Peyer's patch (tissue), 4 donors: ENCODE measurements at regions not wholly inside any gene's neighbourhood (a gene's known extent, or its start where the extent isn't known, plus 50 kb on each side); places are given as distances from the start of the nearest gene placed in this dataset.

Experiments
- DNase-seq, 3 donors: peaks; one replicate each; pipeline ENCODE4 v3.0.0-alpha.2; 2017 to 2019
- H3K27ac ChIP-seq, 4 donors: fragments of 200-600 bp; sonication (generic); one replicate each; pipeline ENCODE4 v1.5.1; 2016 to 2019
- H3K27me3 ChIP-seq, 2 donors: fragments of 200-600 bp; sonication (generic); one replicate each; pipeline ENCODE4 v1.5.1; 2019
- H3K36me3 ChIP-seq, 3 donors: fragments of 200-600 bp; sonication (generic); one replicate each; pipeline ENCODE4 v1.5.1; 2016 to 2019
- H3K4me1 ChIP-seq, 4 donors: fragments of 200-600 bp; sonication (generic); one replicate each; pipeline ENCODE4 v1.5.1; 2016 to 2019
- H3K4me3 ChIP-seq, 4 donors: fragments of 200-600 bp; sonication (generic); 1 replicate in 3 of 4; 2 replicates in 1 of 4; pipeline ENCODE4 v1.5.1; 2016 to 2019; ENCODE audit warnings: mild to moderate bottlenecking in 1 of 4
- H3K9me3 ChIP-seq, 4 donors: fragments of 200-600 bp; sonication (generic); one replicate each; pipeline ENCODE4 v1.5.1; 2016 to 2019; ENCODE audit warnings: mild to moderate bottlenecking in 1 of 4
- POLR2A ChIP-seq, 2 donors: fragments of 450-650 bp; IDR thresholded peaks; one replicate each; pipeline ENCODE4 v1.5.1; 2017; ENCODE audit warnings: antibody characterized with exemption in 2 of 2, mild to moderate bottlenecking in 2 of 2, moderate library complexity in 2 of 2
- TF ChIP-seq, protein P1 (sequence below), 6 experiments: fragments of 450-650 bp in 4 of 6; fragments of 200-600 bp in 2 of 6; sonication (generic) in 1 of 6; IDR thresholded peaks; one replicate each; pipeline ENCODE4 v1.5.1; 2017 to 2019; ENCODE audit warnings: antibody characterized with exemption in 6 of 6, mild to moderate bottlenecking in 3 of 6, moderate library complexity in 1 of 6

DNA sequence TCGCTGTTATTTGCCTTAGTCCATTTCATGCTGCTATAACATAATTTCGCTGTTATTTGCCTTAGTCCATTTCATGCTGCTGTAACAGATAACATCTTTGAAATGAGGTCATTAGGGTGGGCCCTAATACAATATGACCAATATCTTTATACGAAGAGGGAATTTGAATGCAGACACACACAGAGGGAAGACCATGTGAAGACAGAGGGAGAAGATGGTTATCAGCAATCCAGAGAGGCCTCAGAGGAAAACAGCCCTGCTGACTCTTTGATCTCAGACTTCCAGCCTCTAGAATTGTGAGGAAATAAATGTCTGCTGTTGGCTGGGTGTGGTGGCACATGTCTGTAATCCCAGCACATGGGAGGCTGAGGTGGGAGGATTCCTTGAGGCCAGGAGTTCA lies 404.9 kb downstream of the TYW1 start:
- TF ChIP-seq, protein P1, sequence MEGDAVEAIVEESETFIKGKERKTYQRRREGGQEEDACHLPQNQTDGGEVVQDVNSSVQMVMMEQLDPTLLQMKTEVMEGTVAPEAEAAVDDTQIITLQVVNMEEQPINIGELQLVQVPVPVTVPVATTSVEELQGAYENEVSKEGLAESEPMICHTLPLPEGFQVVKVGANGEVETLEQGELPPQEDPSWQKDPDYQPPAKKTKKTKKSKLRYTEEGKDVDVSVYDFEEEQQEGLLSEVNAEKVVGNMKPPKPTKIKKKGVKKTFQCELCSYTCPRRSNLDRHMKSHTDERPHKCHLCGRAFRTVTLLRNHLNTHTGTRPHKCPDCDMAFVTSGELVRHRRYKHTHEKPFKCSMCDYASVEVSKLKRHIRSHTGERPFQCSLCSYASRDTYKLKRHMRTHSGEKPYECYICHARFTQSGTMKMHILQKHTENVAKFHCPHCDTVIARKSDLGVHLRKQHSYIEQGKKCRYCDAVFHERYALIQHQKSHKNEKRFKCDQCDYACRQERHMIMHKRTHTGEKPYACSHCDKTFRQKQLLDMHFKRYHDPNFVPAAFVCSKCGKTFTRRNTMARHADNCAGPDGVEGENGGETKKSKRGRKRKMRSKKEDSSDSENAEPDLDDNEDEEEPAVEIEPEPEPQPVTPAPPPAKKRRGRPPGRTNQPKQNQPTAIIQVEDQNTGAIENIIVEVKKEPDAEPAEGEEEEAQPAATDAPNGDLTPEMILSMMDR (IDR thresholded peaks at IDR 0.05) = no peak
- no peak for TF ChIP-seq POLR2A (IDR thresholded peaks at IDR 0.05)
- no peak for DNase-seq
- no peaks in the 10 kb centered on the region for H3K36me3 ChIP-seq
- no peaks in the 10 kb centered on the region for H3K4me1 ChIP-seq
- H3K4me3 ChIP-seq = no peak overlapping the region
- H3K27ac ChIP-seq = no peak overlapping the region
- no peaks in the 10 kb centered on the region for H3K27me3 ChIP-seq
- peaks cover 0 to 6% (median 2%) of the 10 kb centered on the region in 4 donors for H3K9me3 ChIP-seq

DNA sequence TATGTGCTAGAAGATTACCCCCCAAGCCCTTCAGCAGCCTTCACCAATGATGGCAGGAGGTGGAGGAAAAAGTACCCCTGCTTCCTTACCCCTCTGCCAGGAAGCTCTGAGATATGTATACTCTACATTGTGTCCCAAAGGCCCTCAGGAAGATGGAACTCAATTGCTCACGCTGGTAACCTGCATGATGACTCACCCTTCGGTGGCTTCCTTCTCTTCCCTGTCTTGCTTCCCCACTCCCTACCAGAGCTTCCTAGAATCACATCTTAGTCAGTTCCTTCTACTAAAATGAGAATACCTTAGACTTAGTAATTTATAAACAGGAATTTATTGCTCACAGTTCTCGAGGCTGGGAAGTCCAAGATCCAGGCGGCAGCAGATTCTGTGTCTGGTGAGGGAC lies 405.6 kb downstream of the TYW1 start:
- no peak overlapping the region for H3K4me3 ChIP-seq
- no peak overlapping the region for H3K27ac ChIP-seq
- H3K36me3 ChIP-seq = no peaks in the 10 kb centered on the region
- TF ChIP-seq, protein P1 (IDR thresholded peaks at IDR 0.05) = no peak
- TF ChIP-seq POLR2A (IDR thresholded peaks at IDR 0.05) = no peak
- H3K9me3 ChIP-seq = peaks cover 0 to 6% (median 2%) of the 10 kb centered on the region in 4 donors
- H3K4me1 ChIP-seq = no peaks in the 10 kb centered on the region
- no peaks in the 10 kb centered on the region for H3K27me3 ChIP-seq
- DNase-seq = no peak

DNA sequence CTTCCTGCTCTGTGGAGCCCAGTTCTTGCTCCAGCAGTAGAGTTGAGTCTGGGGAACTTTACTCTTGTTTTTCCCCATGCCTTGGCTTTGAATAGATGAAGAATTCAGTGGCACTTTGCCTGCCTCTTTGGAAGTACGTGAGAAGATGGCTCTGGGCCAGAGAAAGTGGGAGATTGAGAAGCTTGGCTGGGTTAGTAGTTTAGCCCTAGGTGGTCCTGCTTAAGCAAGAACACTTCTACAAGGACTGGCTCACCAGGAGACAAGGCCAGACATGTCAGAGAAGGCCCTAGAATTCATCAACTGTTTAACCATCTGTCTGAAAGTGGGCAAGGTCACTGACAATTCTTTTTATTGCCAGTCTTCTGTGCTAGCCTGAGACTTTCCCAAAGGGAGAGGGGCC lies 410.3 kb downstream of the TYW1 start:
- Histone ChIP-seq H3K36me3 (no peaks in the 10 kb centered on the region), H3K9me3 (no peaks in the 10 kb centered on the region), H3K27me3 (no peaks in the 10 kb centered on the region), H3K27ac (no peak overlapping the region), H3K4me1 (no peaks in the 10 kb centered on the region), H3K4me3 (no peak overlapping the region)
- no peak for DNase-seq
- TF ChIP-seq POLR2A (IDR thresholded peaks at IDR 0.05) = no peak
- TF ChIP-seq, protein P1 (IDR thresholded peaks at IDR 0.05) = no peak

DNA sequence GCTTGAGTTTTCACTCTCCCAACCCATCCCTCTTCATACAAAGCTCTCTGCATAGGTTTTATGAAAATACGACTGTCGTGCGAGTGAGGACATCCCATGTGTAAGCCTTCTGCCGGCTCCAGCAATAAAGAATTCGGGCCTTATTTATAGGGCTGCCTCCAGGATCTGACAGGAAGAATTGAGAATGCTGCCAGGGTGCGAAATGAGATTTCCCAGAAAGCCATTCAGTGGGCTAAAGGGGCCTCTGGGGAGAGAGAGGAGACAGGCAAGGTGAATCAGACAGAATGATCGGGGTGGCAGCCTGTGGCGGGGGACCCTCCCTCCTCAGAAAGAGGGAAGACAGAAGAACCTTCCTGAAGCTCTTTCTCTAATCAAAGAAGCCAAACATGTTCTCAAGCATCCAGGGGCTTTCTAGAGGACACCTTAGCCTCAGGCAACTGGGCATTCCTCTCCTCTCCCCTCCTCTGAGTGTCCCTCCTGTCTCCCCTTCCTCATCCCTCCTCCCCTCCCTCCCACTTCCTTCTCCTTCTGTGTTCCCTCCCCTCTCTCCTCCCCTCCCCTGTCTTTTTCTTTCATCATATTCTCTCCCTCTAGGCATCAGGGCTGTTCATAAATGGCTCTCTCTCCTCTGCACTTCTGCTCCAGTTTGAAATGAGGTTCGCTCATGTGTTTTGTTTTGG lies 410.9 kb downstream of the TYW1 start:
- Histone ChIP-seq H3K9me3 (no peaks in the 10 kb centered on the region), H3K4me3 (no peak overlapping the region), H3K27ac (no peak overlapping the region), H3K4me1 (no peaks in the 10 kb centered on the region), H3K36me3 (no peaks in the 10 kb centered on the region), H3K27me3 (no peaks in the 10 kb centered on the region)
- no peak for TF ChIP-seq POLR2A (IDR thresholded peaks at IDR 0.05)
- TF ChIP-seq, protein P1 (IDR thresholded peaks at IDR 0.05) = no peak
- no peak for DNase-seq

DNA sequence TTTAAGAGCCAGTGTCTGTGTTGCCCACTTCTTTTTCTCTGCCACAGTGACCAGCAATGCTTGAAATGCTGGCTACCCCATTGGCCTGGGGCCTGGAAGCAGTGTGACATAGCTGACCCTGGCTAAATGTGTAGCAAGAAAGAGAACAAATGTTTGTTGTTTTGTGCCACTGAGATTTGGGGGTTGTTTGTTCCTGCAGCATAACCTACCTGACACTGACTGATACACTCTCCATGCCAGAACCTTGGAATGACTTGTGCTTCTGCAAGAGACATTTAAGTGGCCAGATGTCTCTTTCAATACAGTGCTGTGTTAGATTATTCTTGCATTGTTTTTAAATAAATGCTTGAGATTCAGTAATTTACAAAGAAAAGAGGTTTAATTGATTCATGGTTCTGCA lies 411.5 kb downstream of the TYW1 start:
- Histone ChIP-seq H3K27me3 (no peaks in the 10 kb centered on the region), H3K36me3 (no peaks in the 10 kb centered on the region), H3K27ac (no peak overlapping the region), H3K9me3 (no peaks in the 10 kb centered on the region), H3K4me3 (no peak overlapping the region), H3K4me1 (no peaks in the 10 kb centered on the region)
- DNase-seq = no peak
- no peak for TF ChIP-seq POLR2A (IDR thresholded peaks at IDR 0.05)
- TF ChIP-seq, protein P1 (IDR thresholded peaks at IDR 0.05) = no peak

DNA sequence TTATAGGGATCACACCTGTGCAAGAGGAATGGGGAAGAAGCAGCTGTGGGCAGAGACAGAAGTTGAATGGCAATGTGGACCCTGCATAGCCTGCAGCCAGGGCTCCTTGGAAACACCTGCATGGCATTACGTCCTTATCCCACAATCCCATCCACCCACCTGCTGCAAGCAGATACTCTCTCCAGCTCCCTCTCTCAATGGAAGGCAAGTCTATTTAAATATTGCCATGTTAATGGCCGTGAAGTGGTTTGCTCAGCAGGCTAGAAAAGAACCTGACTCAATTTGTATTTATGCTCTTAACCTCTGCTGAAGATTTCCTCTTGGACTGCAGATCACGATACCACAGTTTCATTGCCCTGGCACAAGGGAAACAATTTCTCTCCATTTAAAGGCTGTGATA lies 417.0 kb downstream of the TYW1 start:
- no peaks in the 10 kb centered on the region for H3K36me3 ChIP-seq
- TF ChIP-seq POLR2A (IDR thresholded peaks at IDR 0.05) = no peak
- TF ChIP-seq, protein P1 (IDR thresholded peaks at IDR 0.05) = no peak
- no peaks in the 10 kb centered on the region for H3K27me3 ChIP-seq
- no peak for DNase-seq
- no peak overlapping the region for H3K27ac ChIP-seq
- H3K4me1 ChIP-seq = no peaks in the 10 kb centered on the region
- no peaks in the 10 kb centered on the region for H3K9me3 ChIP-seq
- no peak overlapping the region for H3K4me3 ChIP-seq
